Lung microvascular endothelial cell (primary cell): ENCODE measurements at regions not wholly inside any gene's neighbourhood (a gene's known extent, or its start where the extent isn't known, plus 50 kb on each side); places are given as distances from the start of the nearest gene placed in this dataset.

Experiments
- DNase-seq, 2 donors: peaks; one replicate each; pipeline versions ENCODE4 v3.0.0 to v3.0.0-alpha.2; 2010; ENCODE audit warnings: low read depth in 2 of 2

DNA sequence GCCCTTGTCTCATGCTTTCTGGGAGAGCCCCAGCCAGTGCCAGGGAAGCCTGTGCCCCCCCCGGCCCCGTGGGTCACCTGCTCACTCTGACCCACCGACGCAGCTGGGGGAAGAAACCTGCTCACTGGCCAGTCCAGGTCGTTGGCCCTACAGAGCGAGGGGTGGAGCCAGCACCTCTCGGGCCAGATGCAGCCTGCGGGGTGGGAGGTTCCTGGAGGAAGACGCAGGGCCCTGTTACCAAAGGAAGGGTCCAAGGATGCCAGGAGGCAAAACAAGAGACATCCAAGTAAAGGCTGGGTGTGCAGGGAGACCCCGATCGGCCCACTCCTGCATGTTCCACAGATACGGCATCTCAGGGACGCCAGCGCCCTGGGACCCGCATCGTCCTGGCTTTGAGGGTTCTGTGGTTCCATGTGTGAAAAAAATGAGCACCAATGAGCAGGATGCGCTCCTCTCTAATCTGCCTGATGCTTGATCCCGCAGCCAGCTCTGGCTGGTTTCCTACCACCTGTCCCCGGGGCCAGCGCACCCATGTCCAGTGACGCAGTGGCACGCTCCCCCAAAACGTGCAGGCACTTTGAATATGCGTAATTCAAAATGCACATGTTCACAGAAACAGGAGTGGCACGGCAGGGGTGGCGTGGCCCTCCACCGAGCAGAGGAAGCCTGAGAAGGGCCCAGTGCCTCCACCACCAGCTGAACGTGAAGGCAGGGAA is 66.0 kb upstream of the GALNT9 start:
- no peak for DNase-seq

DNA sequence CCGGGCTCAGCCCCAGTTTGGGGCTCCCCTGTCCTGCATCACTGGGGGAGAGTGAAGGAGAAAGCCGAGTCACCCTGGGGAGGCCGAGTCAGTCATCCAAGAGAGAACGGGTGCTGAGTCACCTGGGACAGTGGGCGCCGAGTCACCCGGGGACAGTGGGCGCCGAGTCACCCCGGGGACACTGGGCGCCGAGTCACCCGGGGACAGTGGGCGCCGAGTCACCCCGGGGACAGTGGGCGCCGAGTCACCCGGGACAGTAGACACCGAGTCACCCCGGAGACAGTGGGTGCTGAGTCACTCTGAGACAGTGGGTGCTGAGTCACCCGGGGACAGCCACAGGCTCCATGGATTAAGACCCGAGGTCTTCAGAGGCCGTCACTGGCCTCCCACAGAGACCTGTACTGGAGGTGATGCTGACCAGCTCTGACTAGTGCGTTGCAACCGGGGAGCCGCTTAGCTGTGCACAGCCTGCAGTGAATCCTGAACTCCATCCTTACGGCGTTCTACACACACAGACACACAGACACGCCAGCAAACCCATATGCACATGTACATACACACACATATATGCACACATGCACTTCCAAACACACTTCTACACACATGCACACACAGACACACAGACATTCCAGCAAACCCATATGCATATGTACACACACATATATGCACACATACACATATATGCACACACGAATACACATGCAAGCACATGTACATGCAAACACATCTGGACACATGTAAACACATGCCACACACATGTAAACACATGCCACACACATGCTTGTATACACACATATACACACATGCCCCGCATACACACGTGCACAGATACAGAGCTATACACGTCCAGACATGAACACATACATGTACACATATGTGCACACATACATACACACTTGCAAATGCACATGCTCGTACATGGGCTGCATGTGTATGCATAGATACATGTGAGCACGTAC is 64.9 kb upstream of the GALNT9 start:
- DNase-seq = no peak

DNA sequence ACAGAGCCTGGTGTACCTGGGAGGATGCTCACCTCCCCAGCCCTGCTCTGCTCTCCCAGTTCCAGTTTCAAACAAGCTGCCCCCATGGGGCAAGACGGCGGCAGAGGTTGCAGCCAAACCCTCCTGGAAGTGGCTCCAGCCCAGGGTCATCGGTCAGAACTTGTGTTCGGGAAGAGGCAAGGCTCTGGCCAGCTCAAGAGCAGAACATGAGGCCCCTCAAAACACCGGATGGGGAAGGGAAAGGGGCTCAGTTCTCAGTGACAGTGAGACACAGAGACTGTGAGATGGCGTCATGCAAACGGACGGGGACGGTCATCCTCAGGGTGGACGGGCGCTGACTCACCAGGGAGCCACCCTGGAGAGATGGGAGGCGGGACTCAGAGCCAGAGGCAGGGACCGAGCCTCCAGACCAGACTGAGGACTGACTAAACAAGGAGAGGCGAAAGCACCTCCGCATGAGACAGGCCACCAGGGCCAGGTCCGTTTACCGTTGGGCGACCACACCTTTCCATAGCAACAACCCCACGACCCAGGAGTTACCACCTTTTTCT is 63.9 kb upstream of the GALNT9 start:
- DNase-seq = no peak

DNA sequence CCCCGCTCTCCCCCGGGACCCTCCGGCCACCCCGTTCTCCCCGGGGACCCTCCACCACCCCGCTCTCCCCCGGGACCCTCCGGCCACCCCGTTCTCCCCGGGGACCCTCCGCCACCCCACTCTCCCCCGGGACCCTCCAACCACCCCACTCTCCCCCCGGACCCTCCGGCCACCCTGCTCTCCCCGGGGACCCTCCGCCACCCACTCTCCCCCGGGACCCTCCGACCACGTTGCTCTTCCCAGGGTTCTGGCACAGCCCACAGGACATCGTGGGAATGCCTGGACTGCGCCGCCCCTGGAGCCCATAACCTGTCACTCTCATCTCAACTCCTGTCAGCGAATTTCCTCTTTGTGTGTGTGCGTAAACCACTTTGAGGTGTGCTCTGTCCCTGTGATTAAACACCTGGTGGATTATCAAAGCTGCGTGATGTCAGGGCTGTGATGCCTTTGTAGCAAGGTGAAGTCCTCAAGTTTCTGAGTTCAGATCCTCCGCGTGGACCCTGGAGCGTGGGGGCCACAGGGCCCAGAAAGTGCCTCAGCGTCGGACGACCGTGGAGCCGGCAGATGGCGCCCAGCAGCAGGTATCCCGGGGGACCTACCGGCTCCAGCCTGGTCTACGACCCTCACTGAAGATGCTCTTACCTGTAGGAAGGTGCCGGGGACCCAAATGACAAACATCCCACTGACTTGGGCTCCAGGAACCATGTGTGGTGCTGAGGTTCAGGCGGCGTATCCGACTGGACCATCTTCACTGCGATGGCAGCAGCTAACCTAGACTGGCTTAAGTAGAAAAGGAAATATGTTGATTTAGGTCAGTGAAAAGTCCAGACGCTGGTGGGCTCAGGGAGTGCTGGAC is 63.2 kb upstream of the GALNT9 start:
- no peak for DNase-seq

DNA sequence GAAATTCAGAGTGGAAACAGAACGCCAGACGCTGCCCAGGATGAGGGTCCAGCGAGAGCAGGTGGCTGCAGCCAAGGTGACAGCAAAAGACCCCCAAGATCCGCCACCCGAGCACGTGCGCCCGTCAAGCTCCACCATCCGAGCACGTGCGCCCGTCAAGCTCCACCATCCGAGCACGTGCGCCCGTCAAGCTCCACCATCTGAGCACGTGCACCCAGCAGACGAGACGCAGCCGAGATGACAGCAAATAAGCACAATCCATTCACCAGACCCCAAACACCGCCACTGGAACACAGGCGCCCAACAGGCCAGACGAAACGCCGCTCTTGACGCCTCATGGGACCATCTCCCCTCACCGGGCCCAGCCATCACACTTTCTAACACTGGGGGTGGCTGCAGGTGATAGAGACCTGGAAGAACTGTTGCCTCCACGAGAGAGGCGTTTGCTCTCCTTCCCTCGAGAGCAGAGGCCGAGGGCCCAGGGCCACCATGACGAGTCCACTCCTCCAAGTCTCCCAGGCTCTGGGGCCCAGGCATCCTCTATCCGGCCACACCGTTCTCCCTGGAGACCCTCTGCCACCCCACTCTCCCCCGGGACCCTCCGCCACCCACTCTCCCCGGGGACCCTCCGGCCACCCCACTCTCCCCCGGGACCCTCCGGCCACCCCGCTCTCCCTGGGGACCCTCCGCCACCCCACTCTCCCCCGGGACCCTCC is 62.1 kb upstream of the GALNT9 start:
- no peak for DNase-seq

DNA sequence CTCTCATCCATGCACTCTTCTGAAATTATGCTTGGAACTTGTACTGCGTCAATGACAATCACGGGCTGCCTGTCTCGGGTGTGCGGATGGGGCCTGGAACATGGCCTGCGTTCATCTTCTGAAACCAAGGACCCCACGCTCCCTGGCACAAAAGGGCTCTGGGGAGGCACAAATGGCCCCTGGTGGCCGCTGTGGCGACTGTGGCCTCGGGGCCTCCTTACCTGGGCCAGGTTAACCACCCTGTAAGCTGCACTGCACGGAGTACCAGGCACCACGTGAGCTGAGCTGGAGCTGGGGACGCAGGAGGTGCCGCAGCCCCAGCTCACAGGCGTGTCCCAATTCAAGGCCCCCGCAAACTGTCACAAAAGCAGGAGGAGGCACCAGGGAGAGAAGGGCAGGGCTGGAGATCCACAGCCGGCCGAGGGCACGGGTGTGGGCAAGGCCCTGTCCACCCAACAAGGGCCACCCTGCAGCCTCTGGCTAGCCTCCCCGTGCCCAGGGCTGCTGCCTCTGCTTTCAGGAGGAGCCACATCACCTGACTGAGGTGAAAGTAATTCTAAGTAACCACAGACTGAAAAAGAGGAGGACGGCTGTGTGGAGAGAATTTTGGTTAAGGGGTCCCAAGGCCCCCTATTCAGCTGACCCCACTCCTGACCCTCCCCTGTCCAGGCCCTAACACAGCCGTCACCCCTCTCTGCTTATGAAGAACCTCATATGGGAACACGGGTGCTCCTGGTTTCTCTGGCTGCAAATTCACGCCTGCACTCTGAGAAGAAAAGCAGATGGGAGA is 61.1 kb upstream of the GALNT9 start:
- DNase-seq = no peak

DNA sequence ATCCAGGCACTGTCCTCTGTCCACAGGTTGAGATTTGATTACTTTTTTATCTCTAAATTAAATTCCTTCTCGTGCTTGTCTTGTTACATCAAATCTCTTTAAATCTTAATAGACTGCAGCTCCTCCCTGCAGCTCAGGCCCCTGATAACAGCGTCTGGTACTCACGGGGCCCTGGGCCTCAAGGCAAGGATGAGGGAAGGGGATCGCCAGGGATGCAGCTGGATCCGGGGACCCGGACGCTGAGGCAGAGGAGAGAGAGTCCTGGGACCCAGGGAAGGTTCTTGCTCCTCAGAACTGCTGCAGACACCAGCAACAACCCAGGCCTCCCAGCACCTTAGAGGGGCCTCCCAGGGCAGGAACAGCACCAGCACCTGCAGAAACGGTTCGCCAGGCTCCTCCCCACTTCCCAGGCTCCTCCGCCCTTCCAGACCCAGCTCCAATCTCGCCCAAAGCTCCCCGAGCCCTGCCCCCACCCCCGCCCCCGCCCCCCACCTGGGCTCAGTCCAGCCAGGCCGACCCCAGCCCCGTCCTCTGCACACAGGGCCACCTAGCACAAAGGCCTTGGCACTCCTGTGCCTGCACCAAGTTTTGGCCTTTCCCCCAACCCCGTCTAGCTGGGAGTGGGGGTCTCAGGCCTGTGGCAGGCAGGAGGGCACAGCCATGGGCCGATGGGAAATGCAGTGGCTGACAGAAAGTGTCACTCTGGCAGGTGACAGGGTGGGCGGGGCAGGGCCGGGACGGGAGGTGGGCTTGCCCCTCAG is 60.3 kb upstream of the GALNT9 start:
- no peak for DNase-seq

DNA sequence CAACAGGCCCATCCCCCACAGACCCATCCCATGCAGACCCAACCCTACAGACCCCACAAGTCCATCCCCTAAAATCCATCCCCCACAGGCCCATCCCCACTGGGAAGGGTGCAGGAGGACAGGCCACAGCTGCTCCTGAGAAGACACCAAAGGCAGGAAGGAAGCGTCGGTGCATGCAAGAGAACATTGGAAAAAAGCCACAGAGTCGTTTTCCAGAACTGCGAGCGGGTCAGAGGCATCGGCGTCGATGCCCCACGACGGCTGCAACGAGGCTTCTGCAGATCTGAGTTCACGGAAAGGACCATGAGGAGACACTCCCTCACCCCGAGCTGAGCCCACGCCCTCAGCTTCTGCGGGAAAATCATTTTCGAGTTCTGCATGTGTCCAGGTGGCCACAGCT is 59.6 kb upstream of the GALNT9 start:
- no peak for DNase-seq

DNA sequence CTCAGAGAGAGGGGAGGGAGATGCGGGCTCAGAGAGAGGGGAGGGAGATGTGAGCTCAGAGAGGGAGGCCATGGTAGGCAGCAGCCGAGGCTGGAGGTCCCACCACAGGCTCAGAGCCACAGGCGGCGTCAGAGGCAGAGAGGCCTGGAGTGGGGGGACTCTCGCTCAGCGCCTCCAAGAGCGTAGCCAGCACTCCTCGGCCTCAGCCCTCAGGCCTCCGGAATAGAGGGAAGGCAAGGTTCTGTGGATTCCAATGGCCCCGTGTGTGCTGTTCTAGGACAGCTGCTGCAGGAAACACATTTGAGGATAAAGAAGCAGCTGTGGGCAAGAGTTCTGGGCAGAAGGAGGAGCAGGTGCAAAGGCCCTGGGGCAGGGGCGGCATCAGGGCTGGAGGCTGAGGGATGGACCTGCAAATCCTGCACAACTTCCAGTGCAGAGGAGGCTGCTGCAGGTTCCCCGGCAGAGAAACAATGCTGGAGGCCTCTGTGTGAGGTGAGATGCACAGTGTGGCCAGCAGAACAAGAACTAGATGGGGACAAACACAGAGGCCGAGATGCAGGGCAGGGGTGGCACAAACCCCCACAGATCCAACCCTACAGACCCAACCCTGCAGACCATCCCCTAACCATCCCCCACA is 59.1 kb upstream of the GALNT9 start:
- DNase-seq = no peak

DNA sequence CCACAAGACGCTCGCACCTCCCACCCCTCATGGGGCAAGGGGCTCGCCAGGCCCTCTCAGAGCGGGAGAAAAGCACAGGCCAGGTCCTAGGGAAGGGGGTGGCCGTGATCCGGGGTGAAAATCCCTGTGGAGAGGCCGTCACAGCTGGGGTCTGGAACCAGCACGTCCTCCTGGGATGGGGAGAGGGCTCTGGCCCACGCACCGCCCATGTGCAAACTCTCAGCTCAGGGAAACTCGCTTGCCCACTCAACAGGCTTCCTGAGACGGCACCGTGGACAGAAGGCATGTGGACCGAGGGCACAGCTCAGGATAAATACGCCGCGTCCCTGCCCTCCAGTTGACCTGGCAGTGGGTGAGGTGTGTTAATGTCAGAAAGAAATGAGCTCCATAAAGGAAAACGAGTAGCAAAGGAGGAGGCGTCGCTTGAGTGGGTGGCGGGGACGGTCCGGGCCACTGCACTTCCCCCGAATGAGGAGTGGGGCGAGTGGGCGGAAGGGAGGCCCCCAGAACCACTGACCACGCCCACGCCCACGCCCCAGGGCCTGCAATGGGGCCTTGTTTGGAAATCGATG is 57.6 kb upstream of the GALNT9 start:
- no peak for DNase-seq

DNA sequence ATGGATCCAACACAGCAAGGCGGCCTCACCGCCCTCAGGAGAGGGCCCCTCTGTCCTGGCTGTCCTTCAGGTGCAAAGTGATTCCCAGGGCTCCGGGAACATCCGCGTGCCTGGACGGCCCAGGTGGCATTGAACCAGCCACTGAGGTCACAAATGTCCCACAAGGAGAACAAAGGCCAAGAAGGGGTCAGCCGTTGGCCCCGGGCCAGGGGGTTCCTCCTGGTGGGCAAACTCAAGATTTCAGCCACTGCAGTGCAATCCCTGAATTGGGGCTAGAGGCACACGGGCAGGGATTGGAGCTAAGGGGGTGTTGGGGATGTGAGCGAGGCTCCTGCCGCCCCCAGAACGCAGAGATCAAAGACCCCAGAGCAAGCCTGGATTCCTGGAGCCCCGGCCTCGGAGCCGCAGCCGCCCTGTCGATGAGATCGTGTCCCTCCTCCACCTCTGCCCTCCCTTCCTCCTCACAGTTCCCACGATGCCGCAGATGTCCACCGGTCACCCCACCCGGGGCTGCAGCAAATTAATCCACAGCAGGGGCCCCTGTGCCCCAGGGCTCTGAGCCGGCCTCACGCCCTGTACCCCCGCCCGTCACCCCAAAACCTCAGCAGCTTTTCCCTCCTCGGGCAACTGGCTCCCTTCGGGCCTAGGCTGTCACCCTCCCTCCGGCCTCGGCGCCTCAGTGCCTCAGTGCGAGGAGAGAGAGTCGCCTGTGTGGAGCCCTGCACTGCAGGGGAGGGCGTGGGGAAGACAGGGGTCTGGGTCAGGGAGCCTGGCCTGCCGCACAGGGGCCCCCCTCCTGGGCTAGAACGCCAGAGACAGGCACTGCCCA is 56.7 kb upstream of the GALNT9 start:
- DNase-seq = no peak

- no peak for DNase-seq
These were observed 55.8 kb upstream of the GALNT9 start for GRCh38 chr12:132384916-132385774.

DNA sequence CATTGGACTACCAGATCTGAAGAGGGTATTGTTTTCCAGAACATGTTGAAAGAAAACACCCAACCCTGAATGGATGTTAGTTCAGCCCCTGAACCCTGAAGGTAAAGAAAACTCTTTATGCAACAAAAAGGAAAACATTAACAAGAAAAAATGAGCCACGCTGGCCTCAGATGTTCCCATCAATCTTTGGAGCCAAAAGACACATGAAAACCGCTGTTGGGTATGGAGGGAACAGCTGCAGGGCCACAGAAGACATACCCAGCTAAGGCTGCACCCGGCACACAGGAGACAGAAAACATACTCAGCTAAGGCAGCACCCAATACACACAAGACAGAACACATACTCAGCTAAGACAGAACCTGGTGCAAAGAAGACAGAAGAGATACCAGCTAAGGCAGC is 51.3 kb upstream of the GALNT9 start:
- DNase-seq = no peak

DNA sequence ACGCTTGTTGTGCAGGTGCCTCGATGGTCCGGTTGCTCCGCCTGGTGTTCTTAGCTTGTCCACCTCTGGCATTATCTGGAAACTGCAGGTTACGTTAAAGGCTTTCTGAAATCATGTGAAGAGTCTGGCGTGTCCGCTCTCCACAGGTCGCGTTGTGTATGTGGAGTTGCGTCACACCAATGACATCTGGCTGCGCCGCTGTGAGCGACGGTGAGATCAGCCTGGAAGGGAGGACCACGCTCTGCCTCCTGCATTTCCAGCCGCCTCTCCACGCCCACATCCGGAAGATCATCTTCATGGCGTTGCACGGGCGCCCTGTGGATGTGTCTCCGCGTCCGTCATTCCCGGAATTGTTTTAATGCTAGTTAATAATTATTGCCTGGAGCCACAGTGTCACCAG is 50.6 kb upstream of the GALNT9 start:
- no peak for DNase-seq

- no peak for DNase-seq
These were observed 50.2 kb upstream of the GALNT9 start for GRCh38 chr12:132379576-132379975.
